GM03348 (cell line): ENCODE measurements at regions not wholly inside any gene's neighbourhood (a gene's known extent, or its start where the extent isn't known, plus 50 kb on each side); places are given as distances from the start of the nearest gene placed in this dataset.
A peak's percentile ranks its signal among the peaks of the same experiment; 100 is the strongest.

ENCODE experiments used
- DNase-seq: peaks from one replicate; pipeline ENCODE4 v3.0.0; 2012; ENCODE audit warnings: low spot score

GRCh38 chr10:78298835-78299234 is 265.2 kb downstream of the RPS24 start:
- DNase-seq: no peak

GRCh38 chr10:78299851-78300468 is 266.3 kb downstream of the RPS24 start:
- DNase-seq: no peak

- DNase-seq: no peak
Observed at GRCh38 chr10:78300526-78300925, 266.9 kb downstream of the RPS24 start.

GRCh38 chr10:78301481-78301880 is 267.8 kb downstream of the RPS24 start:
- DNase-seq: no peak

GRCh38 chr10:78301891-78302738 is 268.5 kb downstream of the RPS24 start:
- no peak for DNase-seq

- no peak for DNase-seq
Observed at GRCh38 chr10:78302739-78302988, 269.0 kb downstream of the RPS24 start.

GRCh38 chr10:78302989-78303854 is 269.6 kb downstream of the RPS24 start:
- peak; percentile 99 for DNase-seq

- DNase-seq: no peak
Observed at GRCh38 chr10:78304091-78305045, 270.7 kb downstream of the RPS24 start.

- no peak for DNase-seq
Observed at GRCh38 chr10:78305311-78305710, 271.6 kb downstream of the RPS24 start.

GRCh38 chr10:78306358-78306757 is 272.7 kb downstream of the RPS24 start:
- no peak for DNase-seq

- DNase-seq: no peak
Observed at GRCh38 chr10:78307576-78307975, 273.9 kb downstream of the RPS24 start.

GRCh38 chr10:78309536-78310237 is 276.0 kb downstream of the RPS24 start:
- DNase-seq: no peak

GRCh38 chr10:78310481-78311080 is 276.9 kb downstream of the RPS24 start:
- DNase-seq: no peak

- no peak for DNase-seq
Observed at GRCh38 chr10:78312197-78313047, 278.8 kb downstream of the RPS24 start.

GRCh38 chr10:78313048-78313381 is 279.4 kb downstream of the RPS24 start:
- no peak for DNase-seq

- no peak for DNase-seq
Observed at GRCh38 chr10:78313636-78314035, 280.0 kb downstream of the RPS24 start.

GRCh38 chr10:78314651-78315050 is 281.0 kb downstream of the RPS24 start:
- DNase-seq: no peak

- peak; percentile 65 for DNase-seq
Observed at GRCh38 chr10:78316451-78316931, 282.8 kb downstream of the RPS24 start.

GRCh38 chr10:78318305-78318704 is 284.6 kb downstream of the RPS24 start:
- DNase-seq: no peak

GRCh38 chr10:78319371-78319770 is 285.7 kb downstream of the RPS24 start:
- no peak for DNase-seq
